GM12878 (cell line): ENCODE measurements at regions not wholly inside any gene's neighbourhood (a gene's known extent, or its start where the extent isn't known, plus 50 kb on each side); places are given as distances from the start of the nearest gene placed in this dataset.

Experiments used
- ATAC-seq: fragments of 200-7000 bp; cut with Tn5 transposase; 3 replicates; pipeline ENCODE4 v1.9.1; 2020; ENCODE audit warnings: mild to moderate bottlenecking, moderate library complexity
- BruUV-seq: library from RNA; stranded (reverse); fragments of 400-500 nt; replicated peaks from 2 replicates; lab custom pipeline; 2021; lab: Mats Ljungman, UMichigan
- CTCF ChIA-PET: fragments of 300-600 bp; sonication (Branson Sonifier 250); formaldehyde crosslinking; extraction: SDS; loops from one replicate; lab custom pipeline; 2021; ENCODE audit warnings: inconsistent platforms; lab: Yijun Ruan, JAX
- POLR2A ChIA-PET: fragments of 350-600 bp; formaldehyde crosslinking; extraction: SDS; loops from one replicate; lab custom pipeline; 2021; ENCODE audit warnings: inconsistent platforms; lab: Charles Lee
- RAD21 ChIA-PET: fragments of 300-600 bp; sonication (Branson Sonifier 250); formaldehyde crosslinking; loops from one replicate; lab custom pipeline; 2023; ENCODE audit warnings: antibody characterized with exemption; ENCODE audit not compliant: unreplicated experiment; lab: Charles Lee
- SMC1A ChIA-PET: fragments of 300-600 bp; sonication (Branson Sonifier 250); formaldehyde crosslinking; loops from one replicate; lab custom pipeline; 2023; ENCODE audit not compliant: unreplicated experiment, uncharacterized antibody; lab: Charles Lee
- DNase-seq: peaks from one replicate; pipeline ENCODE4 v3.0.0-alpha.2; 2011; ENCODE audit warnings: low read depth, low spot score
- FAIRE-seq: peaks from 3 replicates; lab custom pipeline; 2011; peaks lifted over from hg19 to GRCh38; lab: Jason Lieb, UNC
- H2AFZ ChIP-seq: 2 replicates; pipeline ENCODE4 v1.6.0; 2011; ENCODE audit warnings: low read depth, low read length, control low read depth; ENCODE audit not compliant: control insufficient read depth
- H3K27ac ChIP-seq: 2 replicates; pipeline ENCODE4 v1.5.1; 2011; ENCODE audit warnings: control low read depth; ENCODE audit not compliant: control insufficient read depth, insufficient read depth
- H3K27me3 ChIP-seq, 2 experiments: replicated peaks in 1 of 2; 2 replicates each; pipeline versions ENCODE4 v1.6.0 to v1.6.1; 2011; ENCODE audit warnings: low read length in 1 of 2; ENCODE audit not compliant: control insufficient read depth in 2 of 2, insufficient read depth in 2 of 2
- H3K36me3 ChIP-seq, 2 experiments: 2 replicates each; pipeline ENCODE4 v1.5.1; 2011; ENCODE audit warnings: low read length in 1 of 2; ENCODE audit not compliant: control insufficient read depth in 2 of 2, insufficient read depth in 2 of 2
- H3K4me1 ChIP-seq: 2 replicates; pipeline ENCODE4 v1.6.1; 2011; ENCODE audit warnings: mild to moderate bottlenecking, low read length, moderate library complexity, mixed read lengths; ENCODE audit not compliant: control insufficient read depth, insufficient read depth
- H3K4me2 ChIP-seq: 2 replicates; pipeline ENCODE4 v1.6.0; 2011; ENCODE audit warnings: control low read depth; ENCODE audit not compliant: control insufficient read depth, insufficient read depth
- H3K4me3 ChIP-seq: fragments of 200-600 bp; sonication (generic); 2 replicates; pipeline ENCODE4 v1.5.1; 2016
- H3K79me2 ChIP-seq: 2 replicates; pipeline ENCODE4 v1.6.0; 2011; ENCODE audit warnings: low read length; ENCODE audit not compliant: control insufficient read depth, insufficient read depth
- H3K9ac ChIP-seq: 2 replicates; pipeline ENCODE4 v1.8.0; 2011; ENCODE audit warnings: low read length, control low read depth, mixed read lengths; ENCODE audit not compliant: control insufficient read depth, insufficient read depth
- H3K9me3 ChIP-seq: replicated peaks from 3 replicates; pipeline ENCODE4 v1.5.1; 2011; ENCODE audit warnings: mild to moderate bottlenecking, low read length; ENCODE audit not compliant: control insufficient read depth, insufficient read depth
- H4K20me1 ChIP-seq: 2 replicates; pipeline ENCODE4 v1.6.0; 2011; ENCODE audit not compliant: control insufficient read depth, insufficient read depth
- GATAD2B ChIP-seq: fragments of 450-650 bp; conservative IDR thresholded peaks from 2 replicates; pipeline ENCODE4 v1.6.1; 2017; ENCODE audit warnings: low read depth, mild to moderate bottlenecking, moderate library complexity
- SREBF1 ChIP-seq: IDR thresholded peaks from 2 replicates; pipeline ENCODE4 v1.6.1; 2012; ENCODE audit warnings: mild to moderate bottlenecking, low read length
- YY1 ChIP-seq: IDR thresholded peaks from 2 replicates; pipeline ENCODE4 v1.6.1; 2011; ENCODE audit warnings: low read depth, mild to moderate bottlenecking, low read length
- ZBTB11 ChIP-seq: fragments of 450-650 bp; formaldehyde crosslinking; IDR thresholded peaks from 2 replicates; pipeline ENCODE4 v1.5.0; 2022; ENCODE audit warnings: mild to moderate bottlenecking, missing genetic modification characterization
- WGBS: methylation state at CpG from one replicate; pipeline ENCODE4 v1.1.6; 2016; ENCODE audit warnings: low lambda C conversion rate; ENCODE audit not compliant: insufficient replicate concordance, insufficient coverage; ENCODE audit errors: missing lambda C conversion rate; 5-methylcytosine and 5-hydroxymethylcytosine counted together
- in situ Hi-C: fragments of 300-500 bp; cut with MboI; formaldehyde crosslinking; loops from 9 replicates; pipeline ENCODE4 v1.14.3; 2018; ENCODE audit warnings: mixed read lengths
- intact Hi-C: fragments of 100-400 bp; cut with micrococcal nuclease; formaldehyde crosslinking; loops from one replicate; pipeline ENCODE4 v1.14.2; 2022; ENCODE audit not compliant: unreplicated experiment
- TF ChIP-seq, protein P1 (sequence below): fragments of 450-650 bp; IDR thresholded peaks from 2 replicates; pipeline ENCODE4 v1.6.1; 2018; ENCODE audit warnings: borderline replicate concordance, mild to moderate bottlenecking; ENCODE audit not compliant: partially characterized antibody

- Histone ChIP-seq H4K20me1 (no peaks in the 10 kb centered on the region), H3K27ac (no peak overlapping the region)
- ChIA-PET RAD21 (no interaction called here), CTCF (no interaction called here)
- in situ Hi-C loops, result no loop called here
- no peak for TF ChIP-seq GATAD2B
- TF ChIP-seq SREBF1, result no peak
- TF ChIP-seq, protein P1, sequence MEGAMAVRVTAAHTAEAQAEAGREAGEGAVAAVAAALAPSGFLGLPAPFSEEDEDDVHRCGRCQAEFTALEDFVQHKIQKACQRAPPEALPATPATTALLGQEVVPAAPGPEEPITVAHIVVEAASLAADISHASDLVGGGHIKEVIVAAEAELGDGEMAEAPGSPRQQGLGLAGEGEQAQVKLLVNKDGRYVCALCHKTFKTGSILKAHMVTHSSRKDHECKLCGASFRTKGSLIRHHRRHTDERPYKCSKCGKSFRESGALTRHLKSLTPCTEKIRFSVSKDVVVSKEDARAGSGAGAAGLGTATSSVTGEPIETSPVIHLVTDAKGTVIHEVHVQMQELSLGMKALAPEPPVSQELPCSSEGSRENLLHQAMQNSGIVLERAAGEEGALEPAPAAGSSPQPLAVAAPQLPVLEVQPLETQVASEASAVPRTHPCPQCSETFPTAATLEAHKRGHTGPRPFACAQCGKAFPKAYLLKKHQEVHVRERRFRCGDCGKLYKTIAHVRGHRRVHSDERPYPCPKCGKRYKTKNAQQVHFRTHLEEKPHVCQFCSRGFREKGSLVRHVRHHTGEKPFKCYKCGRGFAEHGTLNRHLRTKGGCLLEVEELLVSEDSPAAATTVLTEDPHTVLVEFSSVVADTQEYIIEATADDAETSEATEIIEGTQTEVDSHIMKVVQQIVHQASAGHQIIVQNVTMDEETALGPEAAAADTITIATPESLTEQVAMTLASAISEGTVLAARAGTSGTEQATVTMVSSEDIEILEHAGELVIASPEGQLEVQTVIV, result no peak
- no peak for TF ChIP-seq YY1
- TF ChIP-seq ZBTB11 (CRISPR knock-in tag), result no peak
- TF ChIP-seq, all 136 proteins: peak for 0
- WGBS, result 4% methylated on average over 3 of the region's 3 CpGs
- no peak for ATAC-seq
- Histone ChIP-seq H3K4me2 (no peak overlapping the region), H3K4me3 (no peak overlapping the region), H3K27me3 (no peaks in the 10 kb centered on the region), H3K9ac (no peak overlapping the region), H3K36me3 (no peaks in the 10 kb centered on the region), H2AFZ (no peak overlapping the region), H3K4me1 (no peaks in the 10 kb centered on the region), H3K9me3 (no peaks in the 10 kb centered on the region; the same call in 2 of the 3 replicates), H3K79me2 (no peaks in the 10 kb centered on the region)
- DNase-seq, result no peak
- ChIA-PET SMC1A (no interaction called here), POLR2A (no interaction called here)
- BruUV-seq, result no TSS peak
- FAIRE-seq, result no peak
- intact Hi-C loops, result no loop called here
Observed at GRCh38 chrX:43019021-43019420, 241.1 kb upstream of the PPP1R2C start.
